SU-DHL-6 (cell line): ENCODE measurements at regions not wholly inside any gene's neighbourhood (a gene's known extent, or its start where the extent isn't known, plus 50 kb on each side); places are given as distances from the start of the nearest gene placed in this dataset.

Source experiments
- EZH2phosphoT487 ChIP-seq: fragments of 200-600 bp; sonication (generic), shearing (Covaris generic); conservative IDR thresholded peaks from 2 replicates; pipeline ENCODE4 v1.6.1; 2018; ENCODE audit warnings: mild to moderate bottlenecking, antibody characterized with exemption, low read length, moderate library complexity, mixed read lengths
- TF ChIP-seq, protein P1 (sequence below): fragments of 200-600 bp; sonication (generic); IDR thresholded peaks from one replicate; pipeline ENCODE4 v1.5.1; 2017; ENCODE audit warnings: antibody characterized with exemption, mild to moderate bottlenecking, low read length, moderate library complexity; ENCODE audit not compliant: insufficient read depth, poor library complexity, severe bottlenecking

DNA sequence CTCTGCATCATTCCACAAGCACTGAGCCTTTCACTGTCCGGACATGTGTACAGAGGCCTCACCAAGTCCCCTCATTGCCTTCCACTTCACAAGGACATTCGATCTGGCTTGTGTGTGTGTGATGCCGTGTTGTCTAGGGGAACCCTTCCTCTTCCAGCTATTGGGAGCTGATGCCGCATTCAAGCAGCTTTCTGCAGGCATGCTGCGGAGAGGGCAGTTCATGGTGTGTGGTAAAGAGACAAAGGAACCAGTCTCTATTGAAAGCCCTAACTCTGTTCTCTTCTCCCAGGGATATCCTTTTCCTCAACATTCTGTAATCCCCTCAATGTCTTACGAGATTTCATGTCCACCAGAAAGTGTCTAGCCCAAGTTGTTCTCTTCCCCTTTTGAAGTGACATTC, 141.6 kb downstream of the ALOX5 start:
- TF ChIP-seq EZH2phosphoT487, result no peak
- TF ChIP-seq, protein P1, sequence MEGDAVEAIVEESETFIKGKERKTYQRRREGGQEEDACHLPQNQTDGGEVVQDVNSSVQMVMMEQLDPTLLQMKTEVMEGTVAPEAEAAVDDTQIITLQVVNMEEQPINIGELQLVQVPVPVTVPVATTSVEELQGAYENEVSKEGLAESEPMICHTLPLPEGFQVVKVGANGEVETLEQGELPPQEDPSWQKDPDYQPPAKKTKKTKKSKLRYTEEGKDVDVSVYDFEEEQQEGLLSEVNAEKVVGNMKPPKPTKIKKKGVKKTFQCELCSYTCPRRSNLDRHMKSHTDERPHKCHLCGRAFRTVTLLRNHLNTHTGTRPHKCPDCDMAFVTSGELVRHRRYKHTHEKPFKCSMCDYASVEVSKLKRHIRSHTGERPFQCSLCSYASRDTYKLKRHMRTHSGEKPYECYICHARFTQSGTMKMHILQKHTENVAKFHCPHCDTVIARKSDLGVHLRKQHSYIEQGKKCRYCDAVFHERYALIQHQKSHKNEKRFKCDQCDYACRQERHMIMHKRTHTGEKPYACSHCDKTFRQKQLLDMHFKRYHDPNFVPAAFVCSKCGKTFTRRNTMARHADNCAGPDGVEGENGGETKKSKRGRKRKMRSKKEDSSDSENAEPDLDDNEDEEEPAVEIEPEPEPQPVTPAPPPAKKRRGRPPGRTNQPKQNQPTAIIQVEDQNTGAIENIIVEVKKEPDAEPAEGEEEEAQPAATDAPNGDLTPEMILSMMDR, result no peak
